H9 (cell line): ENCODE measurements at regions not wholly inside any gene's neighbourhood (a gene's known extent, or its start where the extent isn't known, plus 50 kb on each side); places are given as distances from the start of the nearest gene placed in this dataset.
A peak's percentile ranks its signal among the peaks of the same experiment; 100 is the strongest.

Experiments used
- DNase-seq: peaks from one replicate; pipeline ENCODE4 v3.0.0-alpha.2; 2017
- H2AFZ ChIP-seq: one replicate; pipeline ENCODE4 v1.6.1; 2013; ENCODE audit warnings: mild to moderate bottlenecking, low read length, control low read depth, moderate library complexity
- H2AK5ac ChIP-seq: 2 replicates; pipeline ENCODE4 v1.6.1; 2013; ENCODE audit warnings: low read length, control low read depth, mixed read lengths; ENCODE audit not compliant: insufficient read length
- H2BK120ac ChIP-seq: one replicate; pipeline ENCODE4 v1.6.1; 2013; ENCODE audit warnings: low read depth, mild to moderate bottlenecking, low read length, control low read depth, inconsistent platforms; ENCODE audit not compliant: poor library complexity, severe bottlenecking
- H2BK12ac ChIP-seq: 2 replicates; pipeline ENCODE4 v1.6.1; 2013; ENCODE audit warnings: low read length, control low read depth, mixed read lengths, low read depth; ENCODE audit not compliant: insufficient read length
- H2BK15ac ChIP-seq: 2 replicates; pipeline ENCODE4 v1.6.1; 2013; ENCODE audit warnings: low read depth, low read length, control low read depth
- H2BK20ac ChIP-seq: one replicate; pipeline ENCODE4 v1.6.1; 2013; ENCODE audit warnings: low read depth, mild to moderate bottlenecking, low read length, control low read depth, inconsistent platforms; ENCODE audit not compliant: poor library complexity, severe bottlenecking
- H2BK5ac ChIP-seq: 2 replicates; pipeline ENCODE4 v1.6.1; 2013; ENCODE audit warnings: low read length, control low read depth, mixed read lengths; ENCODE audit not compliant: insufficient read length
- H3K14ac ChIP-seq: 2 replicates; pipeline ENCODE4 v1.6.1; 2013; ENCODE audit warnings: low read length, control low read depth; ENCODE audit not compliant: insufficient read depth
- H3K18ac ChIP-seq: 2 replicates; pipeline ENCODE4 v1.6.1; 2013; ENCODE audit warnings: low read depth, mild to moderate bottlenecking, mixed read lengths, low read length, control low read depth; ENCODE audit not compliant: insufficient read length
- H3K23ac ChIP-seq: 2 replicates; pipeline ENCODE4 v1.6.1; 2013; ENCODE audit warnings: low read length, control low read depth, mixed read lengths, low read depth; ENCODE audit not compliant: insufficient read length
- H3K23me2 ChIP-seq: 2 replicates; pipeline ENCODE4 v1.6.1; 2013; ENCODE audit warnings: low read depth, mild to moderate bottlenecking, mixed read lengths, low read length, control low read depth; ENCODE audit not compliant: insufficient read length, poor library complexity, severe bottlenecking
- H3K27ac ChIP-seq: 2 replicates; pipeline ENCODE4 v1.5.1; 2013; ENCODE audit warnings: low read length, control low read depth, mixed read lengths, low read depth; ENCODE audit not compliant: insufficient read length
- H3K27me3 ChIP-seq: 2 replicates; pipeline ENCODE4 v1.6.1; 2013; ENCODE audit warnings: low read length, control low read depth, inconsistent platforms; ENCODE audit not compliant: insufficient read depth
- H3K4ac ChIP-seq: 2 replicates; pipeline ENCODE4 v1.6.1; 2013; ENCODE audit warnings: low read depth, mild to moderate bottlenecking, control low read depth, inconsistent platforms, low read length, moderate library complexity
- H3K4me1 ChIP-seq: 2 replicates; pipeline ENCODE4 v1.6.1; 2013; ENCODE audit warnings: low read length, control low read depth, inconsistent platforms; ENCODE audit not compliant: insufficient read depth
- H3K4me2 ChIP-seq: 2 replicates; pipeline ENCODE4 v1.6.1; 2013; ENCODE audit warnings: low read length, control low read depth, mixed read lengths; ENCODE audit not compliant: insufficient read length, insufficient read depth
- H3K56ac ChIP-seq: 2 replicates; pipeline ENCODE4 v1.6.1; 2013; ENCODE audit warnings: low read depth, mild to moderate bottlenecking, mixed read lengths, low read length, control low read depth; ENCODE audit not compliant: insufficient read length
- H3K79me1 ChIP-seq: 2 replicates; pipeline ENCODE4 v1.6.1; 2013; ENCODE audit warnings: low read depth, mild to moderate bottlenecking, moderate library complexity, low read length, control low read depth, inconsistent platforms; ENCODE audit not compliant: insufficient read depth, poor library complexity, severe bottlenecking
- H3K79me2 ChIP-seq: 2 replicates; pipeline ENCODE4 v1.6.1; 2013; ENCODE audit warnings: low read length, control low read depth, inconsistent platforms; ENCODE audit not compliant: insufficient read depth
- H3K9ac ChIP-seq: 2 replicates; pipeline ENCODE4 v1.6.1; 2013; ENCODE audit warnings: low read length, control low read depth, mixed read lengths; ENCODE audit not compliant: insufficient read length; ENCODE audit errors: extremely low read depth
- H3K9me3 ChIP-seq: one replicate; pipeline ENCODE4 v1.6.1; 2013; ENCODE audit warnings: low read depth, low read length, inconsistent platforms; ENCODE audit not compliant: control insufficient read depth
- H3T11ph ChIP-seq: one replicate; pipeline ENCODE4 v1.6.1; 2013; ENCODE audit warnings: mild to moderate bottlenecking, low read length, control low read depth, inconsistent platforms
- H4K20me1 ChIP-seq: one replicate; pipeline ENCODE4 v1.6.1; 2013; ENCODE audit not compliant: control insufficient read depth, insufficient read length, insufficient read depth
- H4K5ac ChIP-seq: 2 replicates; pipeline ENCODE4 v1.6.1; 2013; ENCODE audit warnings: low read depth, mild to moderate bottlenecking, mixed read lengths, low read length, control low read depth; ENCODE audit not compliant: insufficient read length
- H4K8ac ChIP-seq: replicated peaks from 2 replicates; pipeline ENCODE4 v1.6.1; 2013; ENCODE audit warnings: low read length, control low read depth, mixed read lengths, low read depth; ENCODE audit not compliant: insufficient read length
- H4K91ac ChIP-seq: 2 replicates; pipeline ENCODE4 v1.6.1; 2013; ENCODE audit warnings: low read depth, mild to moderate bottlenecking, moderate library complexity, mixed read lengths, low read length, control low read depth; ENCODE audit not compliant: insufficient read length
- H3K27ac Mint-ChIP-seq, 3 experiments: 2 replicates in 2 of 3; 3 replicates in 1 of 3; pipeline ENCODE4 v1.8.0; 2020 to 2021; ENCODE audit warnings: mixed read lengths in 3 of 3, mild to moderate bottlenecking in 1 of 3, moderate library complexity in 1 of 3
- H3K27me3 Mint-ChIP-seq: 2 replicates; pipeline ENCODE4 v1.8.0; 2021; ENCODE audit warnings: low read depth, mild to moderate bottlenecking, moderate library complexity, mixed read lengths
- H3K36me3 Mint-ChIP-seq, 3 experiments: 2 replicates in 2 of 3; 3 replicates in 1 of 3; pipeline ENCODE4 v1.8.0; 2020 to 2021; ENCODE audit warnings: low read depth in 3 of 3, mixed read lengths in 3 of 3; ENCODE audit not compliant: insufficient read depth in 1 of 3
- H3K4me1 Mint-ChIP-seq, 2 experiments: 2 replicates each; pipeline ENCODE4 v1.8.0; 2020; ENCODE audit warnings: mixed read lengths in 2 of 2
- H3K4me3 Mint-ChIP-seq, 2 experiments: 2 replicates in 1 of 2; 3 replicates in 1 of 2; pipeline ENCODE4 v1.8.0; 2020 to 2021; ENCODE audit warnings: mild to moderate bottlenecking in 2 of 2, mixed read lengths in 2 of 2, moderate library complexity in 1 of 2
- H3K9me3 Mint-ChIP-seq, 2 experiments: 2 replicates in 1 of 2; 3 replicates in 1 of 2; pipeline ENCODE4 v1.8.0; 2020; ENCODE audit warnings: mild to moderate bottlenecking in 2 of 2, mixed read lengths in 2 of 2, moderate library complexity in 1 of 2
- CTCF ChIP-seq: fragments of 200-600 bp; sonication (generic); conservative IDR thresholded peaks from 3 replicates; pipeline ENCODE4 v1.8.0; 2021; ENCODE audit warnings: antibody characterized with exemption, mild to moderate bottlenecking
- WGBS: extraction: QIAGEN DNeasy Blood & Tissue Kit; methylation state at CpG from one replicate; pipeline ENCODE4 v1.1.7; 2013; ENCODE audit warnings: missing lambda C conversion rate, low lambda C conversion rate, mixed read lengths; ENCODE audit not compliant: insufficient read length; ENCODE audit errors: extremely low coverage; 5-methylcytosine and 5-hydroxymethylcytosine counted together

- H3K18ac ChIP-seq: no peak overlapping the region
- no peak overlapping the region for H2AK5ac ChIP-seq
- WGBS: no CpG with 5 or more reads among the region's 2 CpGs
- H3K27me3 Mint-ChIP-seq: no peaks in the 10 kb centered on the region
- H3K36me3 Mint-ChIP-seq: no peaks in the 10 kb centered on the region
- H2AFZ ChIP-seq: no peak overlapping the region
- H4K5ac ChIP-seq: no peak overlapping the region
- H3K4ac ChIP-seq: no peak overlapping the region
- 0 out of 2 replicates have a peak, but pooled peaks cover 2% of the 10 kb centered on the region for H3K79me2 ChIP-seq
- no peak overlapping the region for H3K27ac ChIP-seq
- no peak overlapping the region for H3K4me2 ChIP-seq
- H2BK5ac ChIP-seq: no peak overlapping the region
- H3K27me3 ChIP-seq: no peaks in the 10 kb centered on the region
- no peak overlapping the region for H3K4me3 Mint-ChIP-seq
- no peaks in the 10 kb centered on the region for H3K4me1 ChIP-seq
- no peak for DNase-seq
- no peak overlapping the region for H3K9ac ChIP-seq
- no peak overlapping the region for H3K23ac ChIP-seq
- peak overlapping the region in 1 of 3 experiments; percentile 50; a peak in 1 of 7 replicates for H3K27ac Mint-ChIP-seq
- peaks cover 0 to 4% of the 10 kb centered on the region in 2 experiments; a peak in 1 of 4 replicates for H3K4me1 Mint-ChIP-seq
- no peak overlapping the region for H2BK15ac ChIP-seq
- no peak overlapping the region for H3K56ac ChIP-seq
- no peaks in the 10 kb centered on the region for H3K9me3 Mint-ChIP-seq
- H3K23me2 ChIP-seq: no peaks in the 10 kb centered on the region
- no peaks in the 10 kb centered on the region for H3K9me3 ChIP-seq
- no peak for TF ChIP-seq CTCF
- no peak overlapping the region for H4K91ac ChIP-seq
- H3T11ph ChIP-seq: no peak overlapping the region
- H3K14ac ChIP-seq: no peak overlapping the region
- H3K79me1 ChIP-seq: no peaks in the 10 kb centered on the region
- H2BK20ac ChIP-seq: no peak overlapping the region
- H2BK12ac ChIP-seq: no peak overlapping the region
- no peak overlapping the region for H4K8ac ChIP-seq
- no peak overlapping the region for H2BK120ac ChIP-seq
- no peaks in the 10 kb centered on the region for H4K20me1 ChIP-seq
These were observed 105.1 kb upstream of the ANK3 start for GRCh38 chr10:60494774-60495173.
